ENCODE measurements at regions not wholly inside any gene's neighbourhood (a gene's known extent, or its start where the extent isn't known, plus 50 kb on each side); places are given as distances from the start of the nearest gene placed in this dataset.
"Not testable (repeated sequence)": the region's sequence is repeated elsewhere in the genome, so short reads cannot be mapped to it uniquely, and the experiment has no call there.

DNA sequence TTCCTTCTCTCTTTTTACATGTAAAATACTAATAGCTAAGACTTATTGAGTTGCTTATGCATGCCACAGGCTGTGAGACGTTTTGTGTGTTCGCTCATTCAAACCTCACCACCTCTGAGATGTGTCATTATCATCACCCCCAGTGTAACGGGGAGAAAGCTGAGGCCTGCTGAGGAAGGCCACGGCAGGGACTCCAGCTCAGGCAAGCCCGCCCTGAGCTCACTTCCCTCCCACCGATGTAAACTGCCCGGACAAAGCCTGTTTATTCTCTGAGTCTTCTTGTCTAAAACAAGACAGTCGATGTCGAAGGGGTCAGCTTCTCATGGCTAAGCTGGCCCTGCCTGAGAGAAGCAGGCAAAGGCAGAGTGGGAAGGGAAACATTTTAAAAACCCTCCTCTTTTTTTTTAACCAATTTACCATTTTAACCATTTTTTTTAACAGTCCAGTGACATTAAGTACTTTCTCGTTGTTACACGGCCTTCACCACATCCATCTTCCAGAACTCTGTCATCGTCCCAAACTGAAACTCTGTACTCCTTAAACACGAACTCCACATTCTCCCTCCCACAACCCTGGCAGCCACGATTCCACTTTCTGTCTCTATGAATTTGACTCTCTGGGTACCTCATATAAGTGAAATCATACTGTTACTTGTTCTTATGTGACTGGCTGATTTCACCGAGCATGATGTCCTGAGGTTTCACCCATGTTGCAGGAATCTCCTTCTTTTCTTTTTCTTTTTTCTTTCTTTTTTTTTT lies 204.8 kb upstream of the GALNT2 start:
- no peak overlapping the region for H3K4me3 ChIP-seq (ENCODE audit: low read depth, low read length)
- TF ChIP-seq, protein P1, sequence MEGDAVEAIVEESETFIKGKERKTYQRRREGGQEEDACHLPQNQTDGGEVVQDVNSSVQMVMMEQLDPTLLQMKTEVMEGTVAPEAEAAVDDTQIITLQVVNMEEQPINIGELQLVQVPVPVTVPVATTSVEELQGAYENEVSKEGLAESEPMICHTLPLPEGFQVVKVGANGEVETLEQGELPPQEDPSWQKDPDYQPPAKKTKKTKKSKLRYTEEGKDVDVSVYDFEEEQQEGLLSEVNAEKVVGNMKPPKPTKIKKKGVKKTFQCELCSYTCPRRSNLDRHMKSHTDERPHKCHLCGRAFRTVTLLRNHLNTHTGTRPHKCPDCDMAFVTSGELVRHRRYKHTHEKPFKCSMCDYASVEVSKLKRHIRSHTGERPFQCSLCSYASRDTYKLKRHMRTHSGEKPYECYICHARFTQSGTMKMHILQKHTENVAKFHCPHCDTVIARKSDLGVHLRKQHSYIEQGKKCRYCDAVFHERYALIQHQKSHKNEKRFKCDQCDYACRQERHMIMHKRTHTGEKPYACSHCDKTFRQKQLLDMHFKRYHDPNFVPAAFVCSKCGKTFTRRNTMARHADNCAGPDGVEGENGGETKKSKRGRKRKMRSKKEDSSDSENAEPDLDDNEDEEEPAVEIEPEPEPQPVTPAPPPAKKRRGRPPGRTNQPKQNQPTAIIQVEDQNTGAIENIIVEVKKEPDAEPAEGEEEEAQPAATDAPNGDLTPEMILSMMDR (IDR thresholded peaks at IDR 0.05; ENCODE audit: borderline replicate concordance, insufficient read depth, low read depth, low read length) = no peak

- TF ChIP-seq, protein P1 (IDR thresholded peaks at IDR 0.05; ENCODE audit: borderline replicate concordance, insufficient read depth, low read depth, low read length) = no peak
- no peak overlapping the region for H3K4me3 ChIP-seq (ENCODE audit: low read depth, low read length)
Measured at GRCh38 chr1:229863651-229864545, 203.1 kb upstream of the GALNT2 start.

GRCh38 chr1:229864686-229865230 lies 202.3 kb upstream of the GALNT2 start:
- TF ChIP-seq, protein P1 (IDR thresholded peaks at IDR 0.05; ENCODE audit: borderline replicate concordance, insufficient read depth, low read depth, low read length) = no peak
- H3K4me3 ChIP-seq (ENCODE audit: low read depth, low read length) = no peak overlapping the region

DNA sequence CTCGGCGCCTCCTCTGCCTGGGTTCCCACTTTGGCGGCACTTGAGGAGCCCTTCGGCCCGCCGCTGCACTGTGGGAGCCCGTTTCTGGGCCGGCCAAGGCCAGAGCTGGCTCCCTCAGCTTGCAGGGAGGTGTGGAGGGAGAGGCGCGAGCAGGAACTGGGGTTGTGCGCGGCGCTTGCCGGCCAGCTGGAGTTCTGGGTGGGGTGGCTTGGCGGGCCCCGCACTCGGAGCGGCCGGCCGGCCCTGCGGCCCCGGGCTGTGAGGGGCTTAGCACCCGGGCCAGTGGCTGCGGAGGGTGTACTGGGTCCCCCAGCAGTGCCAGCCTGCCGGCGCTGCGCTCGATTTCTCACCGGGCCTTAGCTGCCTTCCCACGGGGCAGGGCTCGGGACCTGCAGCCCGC lies 201.7 kb upstream of the GALNT2 start:
- not testable (repeated sequence) for H3K4me3 ChIP-seq (ENCODE audit: low read depth, low read length)

- no peak overlapping the region for H3K4me3 ChIP-seq (ENCODE audit: low read depth, low read length)
- TF ChIP-seq, protein P1 (IDR thresholded peaks at IDR 0.05; ENCODE audit: borderline replicate concordance, insufficient read depth, low read depth, low read length) = no peak
Measured at GRCh38 chr1:229867726-229868125, 199.3 kb upstream of the GALNT2 start.

DNA sequence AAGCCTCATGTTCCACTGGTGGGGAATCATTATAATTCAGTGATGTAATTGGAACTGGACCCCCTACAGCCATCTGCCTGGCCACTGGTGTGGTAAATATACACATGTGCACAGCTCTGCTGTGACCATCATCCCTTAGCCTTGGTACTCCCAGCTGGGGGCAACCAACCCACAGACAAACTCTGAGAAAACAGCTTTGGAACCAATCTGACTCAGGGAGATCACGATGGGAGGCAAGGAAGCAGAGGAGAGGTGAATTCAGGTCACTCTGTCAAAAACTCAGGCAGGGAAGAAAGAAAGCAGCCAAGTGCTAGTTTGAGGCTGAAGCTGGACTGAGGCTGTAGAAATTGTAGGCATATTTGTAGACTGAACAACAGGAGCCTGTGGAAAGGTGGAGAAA lies 197.8 kb upstream of the GALNT2 start:
- H3K4me3 ChIP-seq (ENCODE audit: low read depth, low read length) = no peak overlapping the region
- TF ChIP-seq, protein P1 (IDR thresholded peaks at IDR 0.05; ENCODE audit: borderline replicate concordance, insufficient read depth, low read depth, low read length) = no peak

- TF ChIP-seq, protein P1 (IDR thresholded peaks at IDR 0.05; ENCODE audit: borderline replicate concordance, insufficient read depth, low read depth, low read length) = no peak
Measured at GRCh38 chr1:229869687-229870086, 197.4 kb upstream of the GALNT2 start.

More at GRCh38 chr1:229869687-229870086, 197.4 kb upstream of the GALNT2 start:
- H3K4me3 ChIP-seq (ENCODE audit: low read depth, low read length) = no peak overlapping the region
